Nephron progenitor cell (in vitro differentiated cells): ENCODE measurements at regions not wholly inside any gene's neighbourhood (a gene's known extent, or its start where the extent isn't known, plus 50 kb on each side); places are given as distances from the start of the nearest gene placed in this dataset.

Experiments used
- DNase-seq: peaks from one replicate; pipeline ENCODE4 v3.0.0; 2021
- H3K27ac Mint-ChIP-seq: 2 replicates; pipeline ENCODE4 v1.8.0; 2021; ENCODE audit warnings: mild to moderate bottlenecking, moderate library complexity, mixed read lengths
- H3K27me3 Mint-ChIP-seq: 2 replicates; pipeline ENCODE4 v1.8.0; 2021; ENCODE audit warnings: mild to moderate bottlenecking, low read depth, mixed read lengths; ENCODE audit not compliant: poor library complexity
- H3K36me3 Mint-ChIP-seq: 2 replicates; pipeline ENCODE4 v1.8.0; 2021; ENCODE audit warnings: low read depth, mixed read lengths
- H3K4me1 Mint-ChIP-seq: 2 replicates; pipeline ENCODE4 v1.8.0; 2021; ENCODE audit warnings: mixed read lengths
- H3K4me3 Mint-ChIP-seq: 2 replicates; pipeline ENCODE4 v1.8.0; 2021; ENCODE audit warnings: mild to moderate bottlenecking, moderate library complexity, mixed read lengths
- H3K9me3 Mint-ChIP-seq: 2 replicates; pipeline ENCODE4 v1.8.0; 2021; ENCODE audit warnings: mild to moderate bottlenecking, moderate library complexity, mixed read lengths
- TF ChIP-seq, protein P1 (sequence below): fragments of 200-600 bp; sonication (generic); IDR thresholded peaks from 2 replicates; pipeline ENCODE4 v1.5.0; 2021; ENCODE audit warnings: antibody characterized with exemption

DNA sequence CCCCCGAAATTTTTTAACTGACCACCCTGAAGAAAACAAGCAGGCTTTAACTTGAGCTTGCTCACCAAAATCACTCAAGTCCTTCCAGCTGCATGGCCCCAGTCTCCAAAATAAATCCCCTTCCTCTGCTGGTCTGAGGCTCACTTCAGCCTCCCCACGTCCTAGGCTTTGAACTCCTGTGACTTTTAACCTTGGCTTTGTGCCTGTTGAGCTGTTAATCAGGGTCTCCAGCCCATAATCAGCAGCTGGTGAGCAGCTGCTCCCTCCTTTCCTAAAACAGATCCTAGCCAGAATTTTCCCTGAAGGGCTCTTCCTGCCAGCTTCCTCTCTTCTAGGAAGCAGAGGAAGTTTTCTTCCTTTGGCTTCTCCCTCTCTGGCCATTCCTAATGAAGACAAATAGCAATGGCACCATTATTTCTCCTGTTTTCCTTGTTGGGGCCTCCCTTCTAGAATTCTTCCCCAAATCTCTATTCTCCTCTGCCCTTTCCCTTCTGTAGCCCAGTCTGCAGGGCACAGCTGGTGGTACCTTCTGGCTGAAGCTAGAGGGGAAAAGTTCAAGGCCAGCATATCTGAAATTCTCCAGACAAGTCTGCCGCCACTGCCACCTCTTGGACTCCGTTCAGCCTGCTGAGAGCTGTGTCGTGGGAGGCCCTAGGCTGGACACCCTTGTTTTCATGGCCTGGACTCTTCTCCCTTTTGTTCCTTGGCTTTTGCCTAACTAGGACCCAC lies 152.1 kb downstream of the NOC3L start:
- TF ChIP-seq, protein P1, sequence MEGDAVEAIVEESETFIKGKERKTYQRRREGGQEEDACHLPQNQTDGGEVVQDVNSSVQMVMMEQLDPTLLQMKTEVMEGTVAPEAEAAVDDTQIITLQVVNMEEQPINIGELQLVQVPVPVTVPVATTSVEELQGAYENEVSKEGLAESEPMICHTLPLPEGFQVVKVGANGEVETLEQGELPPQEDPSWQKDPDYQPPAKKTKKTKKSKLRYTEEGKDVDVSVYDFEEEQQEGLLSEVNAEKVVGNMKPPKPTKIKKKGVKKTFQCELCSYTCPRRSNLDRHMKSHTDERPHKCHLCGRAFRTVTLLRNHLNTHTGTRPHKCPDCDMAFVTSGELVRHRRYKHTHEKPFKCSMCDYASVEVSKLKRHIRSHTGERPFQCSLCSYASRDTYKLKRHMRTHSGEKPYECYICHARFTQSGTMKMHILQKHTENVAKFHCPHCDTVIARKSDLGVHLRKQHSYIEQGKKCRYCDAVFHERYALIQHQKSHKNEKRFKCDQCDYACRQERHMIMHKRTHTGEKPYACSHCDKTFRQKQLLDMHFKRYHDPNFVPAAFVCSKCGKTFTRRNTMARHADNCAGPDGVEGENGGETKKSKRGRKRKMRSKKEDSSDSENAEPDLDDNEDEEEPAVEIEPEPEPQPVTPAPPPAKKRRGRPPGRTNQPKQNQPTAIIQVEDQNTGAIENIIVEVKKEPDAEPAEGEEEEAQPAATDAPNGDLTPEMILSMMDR: no peak
- Mint-ChIP-seq H3K9me3 (no peaks in the 10 kb centered on the region), H3K36me3 (no peaks in the 10 kb centered on the region), H3K4me3 (no peak overlapping the region), H3K27me3 (peaks cover 3% of the 10 kb centered on the region), H3K27ac (peak overlapping the region; percentile 88), H3K4me1 (peaks cover 19% of the 10 kb centered on the region)
- no peak for DNase-seq

DNA sequence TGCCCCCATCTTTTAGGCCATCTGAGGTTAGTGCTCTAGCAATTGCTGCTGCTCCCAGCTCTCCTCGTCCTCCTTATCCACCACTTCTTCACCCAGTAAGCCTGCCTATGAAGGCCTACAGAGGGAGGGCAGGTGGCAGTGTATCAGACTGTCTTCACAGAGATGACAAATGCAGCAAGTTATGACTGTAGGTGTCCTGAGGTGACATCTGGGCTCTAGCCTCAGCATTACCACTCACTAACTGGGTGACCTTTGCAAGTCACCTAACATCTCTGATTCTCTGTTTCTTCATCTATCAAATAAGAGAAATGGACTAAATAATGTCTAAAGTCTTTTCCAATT lies 151.6 kb downstream of the NOC3L start:
- Mint-ChIP-seq H3K36me3 (no peaks in the 10 kb centered on the region), H3K4me3 (no peak overlapping the region), H3K27me3 (peaks cover 3% of the 10 kb centered on the region), H3K9me3 (no peaks in the 10 kb centered on the region), H3K27ac (no peak overlapping the region), H3K4me1 (peaks cover 19% of the 10 kb centered on the region)
- no peak for DNase-seq
- TF ChIP-seq, protein P1: no peak

DNA sequence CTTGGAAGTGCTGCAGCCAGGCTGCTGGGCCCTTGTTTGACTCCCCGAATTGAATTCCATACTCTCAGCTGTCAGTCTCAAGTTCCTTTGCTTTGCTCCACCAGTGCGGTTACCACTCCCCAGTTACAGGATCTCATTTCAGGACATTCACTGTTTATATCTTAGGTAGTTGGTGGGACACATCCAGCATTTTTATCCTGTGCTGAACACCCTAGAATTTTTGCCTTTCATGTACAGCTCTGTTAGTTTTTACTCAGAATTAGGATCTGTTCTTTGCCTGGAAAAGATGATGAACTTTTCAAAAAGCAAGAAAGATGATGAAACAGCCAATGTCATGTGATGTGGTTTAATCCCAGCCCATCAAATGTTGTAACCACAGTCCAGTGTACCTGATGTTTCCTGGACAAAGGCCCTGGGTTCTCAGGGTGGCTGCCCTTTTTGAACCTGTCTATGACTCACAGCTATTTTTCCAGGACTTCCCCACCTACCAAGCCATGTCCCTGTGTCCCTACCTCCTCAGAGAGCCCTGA lies 149.7 kb downstream of the NOC3L start:
- H3K27ac Mint-ChIP-seq: peak overlapping the region; percentile 1
- no peak for DNase-seq
- TF ChIP-seq, protein P1: no peak
- no peaks in the 10 kb centered on the region for H3K36me3 Mint-ChIP-seq
- H3K4me3 Mint-ChIP-seq: no peak overlapping the region
- no peaks in the 10 kb centered on the region for H3K9me3 Mint-ChIP-seq
- H3K4me1 Mint-ChIP-seq: peaks cover 19% of the 10 kb centered on the region
- peaks cover 3% of the 10 kb centered on the region for H3K27me3 Mint-ChIP-seq

DNA sequence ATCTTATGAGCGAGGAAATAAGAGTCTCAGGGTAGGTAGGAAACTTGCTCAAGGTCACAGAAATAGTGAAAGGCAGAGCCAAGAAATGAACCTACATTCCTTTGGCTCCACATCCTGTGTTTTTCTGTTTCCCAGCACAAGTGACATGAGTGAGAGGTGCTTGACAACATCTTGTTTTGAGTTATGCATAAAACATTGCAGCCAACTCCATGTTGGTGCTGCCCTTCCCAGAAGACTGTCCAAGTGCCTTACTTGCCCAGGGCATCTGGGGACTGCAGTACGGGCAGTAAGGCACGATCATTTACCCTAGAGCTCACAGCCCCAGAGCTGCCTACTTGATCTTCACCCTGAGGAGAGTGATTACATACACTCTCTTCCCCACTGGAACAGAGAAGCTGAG lies 148.8 kb downstream of the NOC3L start:
- TF ChIP-seq, protein P1: no peak
- no peak for DNase-seq
- no peaks in the 10 kb centered on the region for H3K36me3 Mint-ChIP-seq
- H3K27ac Mint-ChIP-seq: no peak overlapping the region
- H3K4me1 Mint-ChIP-seq: peaks cover 19% of the 10 kb centered on the region
- H3K9me3 Mint-ChIP-seq: no peaks in the 10 kb centered on the region
- H3K27me3 Mint-ChIP-seq: peaks cover 3% of the 10 kb centered on the region
- H3K4me3 Mint-ChIP-seq: no peak overlapping the region

DNA sequence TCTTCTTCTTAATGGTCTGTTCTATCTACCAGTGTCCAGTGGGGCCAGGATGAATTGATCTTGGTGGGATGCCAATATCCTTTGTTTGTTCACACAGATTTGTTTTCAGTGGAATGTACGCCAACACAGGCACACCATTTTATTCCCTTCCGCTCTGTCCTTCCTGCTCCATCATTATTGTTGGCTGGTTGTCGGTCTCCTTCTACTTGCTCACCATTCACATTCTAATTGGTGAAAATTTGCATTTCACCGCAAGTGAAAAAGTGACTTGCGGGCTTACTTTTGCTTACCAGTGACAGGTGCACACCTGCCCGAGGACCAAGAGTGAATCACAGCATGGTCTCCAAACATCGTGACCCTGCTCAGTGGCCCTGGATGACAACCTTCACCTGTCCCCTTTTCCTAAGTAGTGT lies 148.3 kb downstream of the NOC3L start:
- H3K36me3 Mint-ChIP-seq: no peaks in the 10 kb centered on the region
- DNase-seq: no peak
- peaks cover 3% of the 10 kb centered on the region for H3K27me3 Mint-ChIP-seq
- TF ChIP-seq, protein P1: no peak
- H3K9me3 Mint-ChIP-seq: no peaks in the 10 kb centered on the region
- no peak overlapping the region for H3K27ac Mint-ChIP-seq
- peaks cover 19% of the 10 kb centered on the region for H3K4me1 Mint-ChIP-seq
- H3K4me3 Mint-ChIP-seq: no peak overlapping the region

DNA sequence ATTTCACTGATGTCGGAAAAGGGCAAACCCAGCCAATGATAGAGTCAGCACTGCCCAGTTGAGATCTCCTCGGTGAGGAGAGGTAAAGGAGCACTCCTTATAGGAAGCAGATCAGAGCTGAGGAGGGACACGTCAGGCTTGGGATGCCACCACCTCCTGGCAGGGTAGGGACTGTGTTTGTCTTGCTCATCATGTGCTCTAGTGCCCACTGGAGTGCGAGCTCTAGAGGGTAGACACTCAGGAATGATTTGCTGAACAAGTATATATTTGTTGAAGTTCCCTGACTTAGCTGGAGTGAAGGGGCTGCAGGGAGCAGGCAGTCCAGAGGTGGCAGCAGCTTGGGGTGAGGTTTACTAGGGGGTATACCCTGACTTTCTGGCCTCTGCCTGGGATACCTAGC lies 146.5 kb downstream of the NOC3L start:
- H3K4me3 Mint-ChIP-seq: no peak overlapping the region
- H3K4me1 Mint-ChIP-seq: peaks cover 8% of the 10 kb centered on the region
- no peaks in the 10 kb centered on the region for H3K9me3 Mint-ChIP-seq
- no peaks in the 10 kb centered on the region for H3K36me3 Mint-ChIP-seq
- no peak overlapping the region for H3K27ac Mint-ChIP-seq
- H3K27me3 Mint-ChIP-seq: peaks cover under 1% of the 10 kb centered on the region
- TF ChIP-seq, protein P1: no peak
- DNase-seq: no peak
